ENCODE measurements at regions not wholly inside any gene's neighbourhood (a gene's known extent, or its start where the extent isn't known, plus 50 kb on each side); places are given as distances from the start of the nearest gene placed in this dataset.

GRCh38 chr13:47049276-47049989 is 152.6 kb upstream of the HTR2A start:
- no peak for TF ChIP-seq CTCF (IDR thresholded peaks at IDR 0.05; ENCODE audit: low read depth, low read length)
- no peak for TF ChIP-seq MYC (IDR thresholded peaks at IDR 0.05; ENCODE audit: low read depth, low read length)

Data from NB4 (cell line).